SK-N-SH (cell line): ENCODE measurements at regions not wholly inside any gene's neighbourhood (a gene's known extent, or its start where the extent isn't known, plus 50 kb on each side); places are given as distances from the start of the nearest gene placed in this dataset.

Experiments used
- CTCF ChIA-PET: fragments of 300-600, 350-600 bp; formaldehyde crosslinking; extraction: SDS; loops from one replicate; lab custom pipeline; 2021; lab: Yijun Ruan, JAX
- POLR2A ChIA-PET: fragments of 350-600 bp; sonication (Branson Sonifier 250); formaldehyde crosslinking; extraction: SDS; loops from one replicate; lab custom pipeline; 2020; ENCODE audit warnings: antibody characterized with exemption, inconsistent platforms; lab: Yijun Ruan, JAX
- DNase-seq: peaks from one replicate; pipeline ENCODE4 v3.0.0; 2012
- H2AFZ ChIP-seq: fragments of 200-600 bp; sonication (generic); 2 replicates; pipeline ENCODE4 v1.8.1; 2016; ENCODE audit warnings: antibody characterized with exemption, mild to moderate bottlenecking, low read depth
- H3F3A ChIP-seq: fragments of 200-600 bp; sonication (generic); replicated peaks from 2 replicates; pipeline ENCODE3; 2016; ENCODE audit warnings: antibody characterized with exemption, mild to moderate bottlenecking; ENCODE audit not compliant: insufficient read depth
- H3K27ac ChIP-seq, 2 experiments: fragments of 200-500 bp in 1 of 2; fragments of 200-600 bp in 1 of 2; sonication (Bioruptor generic) in 1 of 2; sonication (generic), shearing (Covaris generic) in 1 of 2; 2 replicates each; pipeline versions ENCODE4 v1.5.1 to v1.6.1; 2014 to 2016; ENCODE audit warnings: low read depth in 2 of 2, inconsistent platforms in 1 of 2, low read length in 1 of 2, mild to moderate bottlenecking in 1 of 2, mixed read lengths in 1 of 2
- H3K27me3 ChIP-seq: fragments of 200-600 bp; sonication (generic), shearing (Covaris generic); 2 replicates; pipeline ENCODE4 v1.6.1; 2016; ENCODE audit warnings: mixed run types; ENCODE audit not compliant: insufficient read depth
- H3K36me3 ChIP-seq, 2 experiments: fragments of 200-500 bp in 1 of 2; fragments of 200-600 bp in 1 of 2; sonication (Bioruptor generic) in 1 of 2; sonication (generic) in 1 of 2; replicated peaks in 1 of 2; 2 replicates each; pipeline versions ENCODE3 to v1.5.1; 2014 to 2016; ENCODE audit warnings: low read length in 1 of 2, mild to moderate bottlenecking in 1 of 2; ENCODE audit not compliant: insufficient read depth in 2 of 2, control insufficient read depth in 1 of 2
- H3K4me1 ChIP-seq, 2 experiments: fragments of 200-500 bp in 1 of 2; fragments of 200-600 bp in 1 of 2; sonication (Bioruptor generic) in 1 of 2; sonication (generic), shearing (Covaris generic) in 1 of 2; 2 replicates each; pipeline versions ENCODE4 v1.5.1 to v1.6.1; 2014 to 2016; ENCODE audit warnings: low read depth in 1 of 2, low read length in 1 of 2, mixed run types in 1 of 2; ENCODE audit not compliant: insufficient read depth in 2 of 2, control insufficient read depth in 1 of 2
- H3K4me2 ChIP-seq: fragments of 200-600 bp; sonication (generic), shearing (Covaris generic); 2 replicates; pipeline ENCODE4 v1.6.1; 2017; ENCODE audit warnings: mixed run types
- H3K4me3 ChIP-seq, 2 experiments: fragments of 200-500 bp in 1 of 2; fragments of 200-600 bp in 1 of 2; sonication (Bioruptor generic) in 1 of 2; sonication (generic), shearing (Covaris generic) in 1 of 2; 2 replicates each; pipeline versions ENCODE4 v1.5.1 to v1.8.1; 2014 to 2016; ENCODE audit warnings: low read depth in 2 of 2, inconsistent platforms in 1 of 2, low read length in 1 of 2, mild to moderate bottlenecking in 1 of 2, mixed read lengths in 1 of 2, moderate library complexity in 1 of 2
- H3K79me2 ChIP-seq: fragments of 200-600 bp; sonication (generic); 2 replicates; pipeline ENCODE4 v1.8.1; 2017; ENCODE audit warnings: mild to moderate bottlenecking; ENCODE audit not compliant: insufficient read depth
- H3K9ac ChIP-seq: fragments of 200-600 bp; sonication (generic); 2 replicates; pipeline ENCODE4 v1.6.1; 2017; ENCODE audit warnings: mixed run types
- H3K9me2 ChIP-seq: fragments of 200-600 bp; sonication (generic); 2 replicates; pipeline ENCODE4 v1.6.1; 2017; ENCODE audit warnings: mixed run types
- H3K9me3 ChIP-seq: fragments of 200-600 bp; sonication (generic); 2 replicates; pipeline ENCODE4 v1.6.1; 2017; ENCODE audit warnings: mixed run types, mild to moderate bottlenecking, moderate library complexity
- H4K20me1 ChIP-seq: fragments of 200-600 bp; sonication (generic); 2 replicates; pipeline ENCODE4 v1.6.1; 2017; ENCODE audit warnings: mild to moderate bottlenecking, mixed run types; ENCODE audit not compliant: insufficient read depth
- CHD2 ChIP-seq: fragments of 150-350 bp; IDR thresholded peaks from 2 replicates; pipeline ENCODE4 v1.6.1; 2018; ENCODE audit warnings: low read length; ENCODE audit not compliant: partially characterized antibody
- CTCF ChIP-seq: fragments of 200-600 bp; sonication (generic); IDR thresholded peaks from 2 replicates; pipeline ENCODE4 v1.6.1; 2017; ENCODE audit warnings: antibody characterized with exemption, mild to moderate bottlenecking, moderate library complexity
- ELF1 ChIP-seq: IDR thresholded peaks from 2 replicates; pipeline ENCODE4 v1.4.0; 2012
- EZH2phosphoT487 ChIP-seq: fragments of 200-600 bp; sonication (generic); IDR thresholded peaks from 2 replicates; pipeline ENCODE4 v1.6.1; 2017; ENCODE audit warnings: low read depth, mixed run types, mild to moderate bottlenecking, antibody characterized with exemption, moderate library complexity, borderline replicate concordance
- FOSL2 ChIP-seq: IDR thresholded peaks from 2 replicates; pipeline ENCODE4 v1.4.0; 2012; ENCODE audit warnings: low read depth, mild to moderate bottlenecking, moderate library complexity, borderline replicate concordance
- FOXJ3 ChIP-seq: sonication (generic); formaldehyde crosslinking; IDR thresholded peaks from 2 replicates; pipeline ENCODE4 v1.5.1; 2020; ENCODE audit warnings: mild to moderate bottlenecking, missing genetic modification reagents
- GATA2 ChIP-seq: sonication (generic); formaldehyde crosslinking; IDR thresholded peaks from 2 replicates; pipeline ENCODE4 v1.5.0; 2020; ENCODE audit warnings: mild to moderate bottlenecking, missing genetic modification reagents
- JUND ChIP-seq: IDR thresholded peaks from 2 replicates; pipeline ENCODE4 v1.4.0; 2012
- NRF1 ChIP-seq: IDR thresholded peaks from 2 replicates; pipeline ENCODE4 v1.6.1; 2012; ENCODE audit warnings: low read depth, mild to moderate bottlenecking, low read length
- PBX3 ChIP-seq: IDR thresholded peaks from 2 replicates; pipeline ENCODE4; 2012
- RAD21 ChIP-seq: IDR thresholded peaks from 2 replicates; pipeline ENCODE4 v1.6.1; 2012; ENCODE audit warnings: mild to moderate bottlenecking, low read length
- RCOR1 ChIP-seq: fragments of 150-350 bp; IDR thresholded peaks from 2 replicates; pipeline ENCODE4 v1.6.1; 2017; ENCODE audit warnings: antibody characterized with exemption, low read length
- REST ChIP-seq: IDR thresholded peaks from 2 replicates; pipeline ENCODE4 v1.6.1; 2012; ENCODE audit warnings: mild to moderate bottlenecking, low read depth, low read length, moderate library complexity
- RXRA ChIP-seq: IDR thresholded peaks from 2 replicates; pipeline ENCODE4 v1.4.0; 2012; ENCODE audit warnings: low read depth, mild to moderate bottlenecking, borderline replicate concordance
- SIN3A ChIP-seq: IDR thresholded peaks from 2 replicates; pipeline ENCODE4 v1.6.1; 2012; ENCODE audit warnings: low read depth, mild to moderate bottlenecking, low read length, moderate library complexity, borderline replicate concordance
- TCF12 ChIP-seq: IDR thresholded peaks from 2 replicates; pipeline ENCODE4 v1.4.0; 2012
- TEAD4 ChIP-seq: IDR thresholded peaks from 2 replicates; pipeline ENCODE4 v1.4.0; 2012; ENCODE audit warnings: mild to moderate bottlenecking, borderline replicate concordance; ENCODE audit not compliant: insufficient read depth
- USF1 ChIP-seq: IDR thresholded peaks from 2 replicates; pipeline ENCODE4 v1.4.0; 2012; ENCODE audit warnings: low read depth, borderline replicate concordance
- YY1 ChIP-seq: IDR thresholded peaks from 2 replicates; pipeline ENCODE4 v1.4.0; 2012; ENCODE audit warnings: low read depth, mild to moderate bottlenecking
- ZBTB33 ChIP-seq: IDR thresholded peaks from 2 replicates; pipeline ENCODE4 v1.4.0; 2012; ENCODE audit warnings: low read depth, borderline replicate concordance
- WGBS: methylation state at CpG from one replicate; pipeline ENCODE4 v1.1.6; 2017; ENCODE audit warnings: low lambda C conversion rate; 5-methylcytosine and 5-hydroxymethylcytosine counted together

GRCh38 chr1:82367456-82367855 is 566.7 kb downstream of the ADGRL2 start:
- H3K4me2 ChIP-seq = no peak overlapping the region
- H3K36me3 ChIP-seq = no peaks in the 10 kb centered on the region
- no peak overlapping the region for H3K4me3 ChIP-seq
- TF ChIP-seq GATA2 (CRISPR knock-in tag) (no peak), NRF1 (no peak), RXRA (no peak), JUND (no peak), USF1 (no peak), RCOR1 (no peak), FOXJ3 (no peak), ELF1 (no peak), EZH2phosphoT487 (no peak), ZBTB33 (no peak), CTCF (no peak), FOSL2 (no peak), SIN3A (no peak), TCF12 (no peak), PBX3 (no peak), CHD2 (no peak), TEAD4 (no peak), YY1 (no peak), RAD21 (no peak), REST (no peak)
- no peak overlapping the region for H2AFZ ChIP-seq
- H4K20me1 ChIP-seq = no peaks in the 10 kb centered on the region
- no peak overlapping the region for H3K9ac ChIP-seq
- H3K4me1 ChIP-seq = no peaks in the 10 kb centered on the region
- no peaks in the 10 kb centered on the region for H3K79me2 ChIP-seq
- H3K9me2 ChIP-seq = no peaks in the 10 kb centered on the region
- no peaks in the 10 kb centered on the region for H3K9me3 ChIP-seq
- DNase-seq = no peak
- no peaks in the 10 kb centered on the region for H3F3A ChIP-seq
- ChIA-PET POLR2A (no interaction called here), CTCF (no interaction called here)
- 54% methylated on average over 2 of the region's 2 CpGs for WGBS
- H3K27me3 ChIP-seq = no peaks in the 10 kb centered on the region
- H3K27ac ChIP-seq = no peak overlapping the region
